ENCODE measurements at regions not wholly inside any gene's neighbourhood (a gene's known extent, or its start where the extent isn't known, plus 50 kb on each side); places are given as distances from the start of the nearest gene placed in this dataset.

DNA sequence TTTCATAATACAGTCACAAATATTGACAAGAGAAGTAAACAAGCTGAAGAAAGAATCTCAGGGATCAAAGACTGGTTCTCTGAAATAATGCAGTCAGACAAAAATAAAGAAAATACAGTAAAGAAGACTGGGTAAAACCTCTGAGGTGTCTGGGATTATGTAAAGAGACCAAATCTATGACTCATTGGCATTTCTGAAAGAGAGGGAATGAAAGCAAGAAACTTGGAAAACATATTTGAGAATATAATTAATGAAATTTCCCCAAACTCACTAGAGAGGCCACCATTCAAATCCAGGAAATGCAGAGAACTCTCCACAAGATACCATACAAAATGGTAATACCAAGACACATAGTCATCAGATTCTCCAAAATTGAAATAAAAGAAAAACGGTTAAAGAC lies 53.0 kb upstream of the GPC6 start:
- DNase-seq (ENCODE audit: low spot score in 2 of 2, unreplicated experiment in 2 of 2) = no peak
- H3K36me3 Mint-ChIP-seq = peaks cover 5% of the 10 kb centered on the region
- H3K9me3 Mint-ChIP-seq = peaks cover 34% of the 10 kb centered on the region
- no peak overlapping the region for H3K27ac Mint-ChIP-seq
- H3K27me3 Mint-ChIP-seq (ENCODE audit: low read depth) = no peaks in the 10 kb centered on the region
- no peak overlapping the region for H3K4me3 Mint-ChIP-seq
- TF ChIP-seq, protein P1, sequence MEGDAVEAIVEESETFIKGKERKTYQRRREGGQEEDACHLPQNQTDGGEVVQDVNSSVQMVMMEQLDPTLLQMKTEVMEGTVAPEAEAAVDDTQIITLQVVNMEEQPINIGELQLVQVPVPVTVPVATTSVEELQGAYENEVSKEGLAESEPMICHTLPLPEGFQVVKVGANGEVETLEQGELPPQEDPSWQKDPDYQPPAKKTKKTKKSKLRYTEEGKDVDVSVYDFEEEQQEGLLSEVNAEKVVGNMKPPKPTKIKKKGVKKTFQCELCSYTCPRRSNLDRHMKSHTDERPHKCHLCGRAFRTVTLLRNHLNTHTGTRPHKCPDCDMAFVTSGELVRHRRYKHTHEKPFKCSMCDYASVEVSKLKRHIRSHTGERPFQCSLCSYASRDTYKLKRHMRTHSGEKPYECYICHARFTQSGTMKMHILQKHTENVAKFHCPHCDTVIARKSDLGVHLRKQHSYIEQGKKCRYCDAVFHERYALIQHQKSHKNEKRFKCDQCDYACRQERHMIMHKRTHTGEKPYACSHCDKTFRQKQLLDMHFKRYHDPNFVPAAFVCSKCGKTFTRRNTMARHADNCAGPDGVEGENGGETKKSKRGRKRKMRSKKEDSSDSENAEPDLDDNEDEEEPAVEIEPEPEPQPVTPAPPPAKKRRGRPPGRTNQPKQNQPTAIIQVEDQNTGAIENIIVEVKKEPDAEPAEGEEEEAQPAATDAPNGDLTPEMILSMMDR (IDR thresholded peaks at IDR 0.05; ENCODE audit: unreplicated experiment) = no peak
- H3K4me1 Mint-ChIP-seq = no peaks in the 10 kb centered on the region

DNA sequence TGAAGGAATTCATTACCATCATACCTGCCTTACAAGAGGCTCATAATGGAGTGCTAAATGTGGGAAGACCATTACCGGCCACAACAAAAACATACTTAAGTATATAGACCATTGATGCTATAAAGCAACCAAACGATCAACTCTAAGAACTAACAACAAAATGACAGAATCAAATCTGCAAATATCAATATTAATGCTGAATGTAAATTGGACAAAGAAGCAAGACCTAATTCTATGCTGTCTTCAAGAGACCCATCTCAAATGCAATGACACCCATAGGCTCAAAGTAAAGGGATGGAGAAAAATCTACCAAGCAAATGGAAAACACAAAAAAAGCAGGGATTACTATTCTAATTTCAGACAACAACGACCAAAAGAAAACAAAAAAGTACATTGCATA lies 52.3 kb upstream of the GPC6 start:
- peaks cover 5% of the 10 kb centered on the region for H3K36me3 Mint-ChIP-seq
- no peaks in the 10 kb centered on the region for H3K27me3 Mint-ChIP-seq (ENCODE audit: low read depth)
- H3K4me3 Mint-ChIP-seq = no peak overlapping the region
- TF ChIP-seq, protein P1 (IDR thresholded peaks at IDR 0.05; ENCODE audit: unreplicated experiment) = no peak
- peaks cover 34% of the 10 kb centered on the region for H3K9me3 Mint-ChIP-seq
- no peaks in the 10 kb centered on the region for H3K4me1 Mint-ChIP-seq
- no peak overlapping the region for H3K27ac Mint-ChIP-seq
- DNase-seq (ENCODE audit: low spot score in 2 of 2, unreplicated experiment in 2 of 2) = no peak

Data from mesothelial cell of epicardium (in vitro differentiated cells).